ENCODE measurements at regions not wholly inside any gene's neighbourhood (a gene's known extent, or its start where the extent isn't known, plus 50 kb on each side); places are given as distances from the start of the nearest gene placed in this dataset.

- TF ChIP-seq REST (IDR thresholded peaks at IDR 0.05; ENCODE audit: insufficient read depth in 1 of 2, low read depth in 2 of 2, low read length in 2 of 2): no peak
- no peak for TF ChIP-seq POLR2AphosphoS5 (IDR thresholded peaks at IDR 0.05; ENCODE audit: low read depth, low read length)
- TF ChIP-seq TAF1 (IDR thresholded peaks at IDR 0.05; ENCODE audit: borderline replicate concordance, insufficient read depth, low read length): no peak
- no peak for TF ChIP-seq SIN3A (IDR thresholded peaks at IDR 0.05; ENCODE audit: borderline replicate concordance, insufficient read depth, low read length)
Measured at GRCh38 chr14:87252103-87252502, 740.9 kb downstream of the GALC start.

All from PFSK-1 (cell line).